Kidney glomerular epithelial cell (primary cell): ENCODE measurements at regions not wholly inside any gene's neighbourhood (a gene's known extent, or its start where the extent isn't known, plus 50 kb on each side); places are given as distances from the start of the nearest gene placed in this dataset.

ENCODE experiments used
- DNase-seq: peaks from one replicate; lab custom pipeline; 2025; lab: John Stamatoyannopoulos, UW

- no peak for DNase-seq
Observed at GRCh38 chr21:25375675-25376074, 231.6 kb downstream of the MRPL39 start.

DNA sequence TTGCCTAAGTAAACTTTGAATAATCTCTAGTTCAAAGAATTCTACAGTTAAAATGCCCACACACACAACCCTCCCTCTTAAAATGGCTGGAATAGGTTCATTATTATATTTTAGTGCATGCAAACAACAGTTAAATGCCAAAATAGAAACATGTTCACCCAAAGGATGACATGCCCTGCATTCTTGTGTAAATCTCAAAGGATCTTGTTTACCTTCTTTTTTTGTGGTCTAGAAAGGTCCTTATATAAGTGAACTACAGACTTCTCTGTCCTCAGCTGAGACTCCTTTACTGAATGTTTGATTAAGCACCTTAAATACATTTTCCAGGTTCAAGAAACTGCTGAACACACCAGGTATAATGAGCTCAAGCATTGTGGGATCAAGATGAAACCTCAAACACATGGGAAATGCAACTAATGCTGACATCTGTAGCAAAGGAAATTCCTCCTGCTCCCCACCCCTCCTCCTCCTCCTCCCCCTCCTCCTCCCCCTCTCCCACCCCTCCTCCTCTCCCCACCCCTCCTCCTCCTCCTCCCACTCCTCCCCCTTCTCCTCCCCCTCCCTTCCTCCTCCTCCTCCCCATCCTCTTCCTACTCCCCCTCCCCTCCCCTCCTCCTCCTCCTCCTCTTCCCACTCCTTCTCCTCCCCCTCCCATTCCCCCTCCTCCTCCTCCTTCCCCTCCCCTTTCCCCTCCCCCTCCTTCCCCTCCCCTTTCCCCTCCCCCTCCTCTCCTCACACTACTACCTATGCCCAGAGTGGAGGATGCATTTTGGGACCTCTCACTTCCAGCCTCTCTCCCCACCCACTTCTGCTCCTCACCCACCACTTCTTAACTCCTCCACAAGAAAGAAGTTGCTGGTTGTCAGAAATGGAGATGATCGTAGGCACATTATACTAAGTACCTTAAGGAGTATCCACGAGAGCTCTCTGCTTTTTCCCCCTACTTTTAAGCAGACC lies 233.9 kb downstream of the MRPL39 start:
- no peak for DNase-seq

DNA sequence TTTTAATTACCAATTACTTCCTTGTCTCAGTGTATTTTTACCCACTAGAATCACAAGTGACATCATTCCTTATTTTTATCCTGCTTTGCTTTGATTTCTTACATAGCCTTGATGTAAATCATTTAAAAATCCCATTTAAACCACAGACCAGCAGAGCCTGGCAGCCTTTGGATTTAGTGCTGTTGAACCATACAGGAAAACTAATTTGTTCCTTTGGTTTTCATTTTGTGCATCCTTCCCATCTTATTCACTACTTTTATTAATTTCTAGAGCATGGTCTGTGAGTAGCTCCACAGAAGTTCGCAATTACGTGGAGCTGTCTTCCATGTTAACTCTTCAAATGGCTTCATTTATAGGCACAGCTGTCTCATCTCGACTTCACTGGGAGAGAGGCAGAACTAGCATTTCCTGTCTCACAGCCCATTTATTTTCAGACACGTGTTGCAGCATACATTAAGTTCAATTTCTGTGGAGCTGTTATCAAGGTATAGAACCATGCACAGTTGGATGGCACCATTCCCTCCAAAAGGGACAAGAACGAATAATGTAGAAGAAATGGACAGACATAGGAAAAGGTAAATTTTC lies 235.3 kb downstream of the MRPL39 start:
- DNase-seq = no peak

DNA sequence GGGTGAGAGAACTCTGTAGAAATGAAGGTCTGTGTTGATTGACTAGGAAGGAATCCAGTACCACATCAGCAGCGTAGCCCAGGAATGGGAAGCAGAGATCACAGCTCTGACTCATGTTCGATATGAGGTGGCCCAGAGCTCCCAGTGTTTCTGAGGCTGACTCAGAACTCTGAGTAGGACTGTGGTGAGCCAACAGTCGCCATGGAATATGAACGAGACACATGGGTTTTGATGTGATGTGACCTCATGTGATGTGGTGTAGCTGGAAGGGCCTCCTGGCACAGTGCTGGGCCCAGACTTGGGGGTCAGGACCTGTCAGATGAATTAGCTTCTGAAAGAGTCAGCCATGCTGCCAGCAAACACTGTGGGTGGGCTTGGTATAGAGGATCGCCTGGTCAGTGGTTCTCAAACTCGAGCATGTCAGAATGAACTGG lies 237.0 kb downstream of the MRPL39 start:
- peak; percentile 94 for DNase-seq

- DNase-seq = no peak
Observed at GRCh38 chr21:25369524-25370300, 237.6 kb downstream of the MRPL39 start.

- DNase-seq = no peak
Observed at GRCh38 chr21:25368531-25368930, 238.8 kb downstream of the MRPL39 start.

DNA sequence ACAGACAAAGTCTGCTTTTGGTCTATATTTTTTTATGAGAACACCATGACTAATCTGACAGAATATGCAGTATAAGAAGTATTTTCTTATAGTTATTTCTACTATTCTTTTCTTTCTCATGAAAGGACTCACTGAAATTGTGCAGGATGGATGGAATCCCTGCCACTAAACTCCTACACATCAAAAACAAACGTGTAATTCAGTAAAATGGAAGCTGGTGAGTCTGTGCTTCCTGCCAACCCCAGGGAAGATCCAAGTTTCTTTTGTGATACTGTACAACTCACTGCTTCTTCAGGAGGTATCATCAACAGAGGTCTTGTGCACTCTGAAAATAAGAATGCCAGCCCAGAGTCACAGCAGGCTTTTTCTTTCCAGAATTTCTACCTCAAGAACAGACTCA lies 241.2 kb downstream of the MRPL39 start:
- no peak for DNase-seq

GRCh38 chr21:25362375-25363267 lies 244.7 kb downstream of the MRPL39 start:
- no peak for DNase-seq

DNA sequence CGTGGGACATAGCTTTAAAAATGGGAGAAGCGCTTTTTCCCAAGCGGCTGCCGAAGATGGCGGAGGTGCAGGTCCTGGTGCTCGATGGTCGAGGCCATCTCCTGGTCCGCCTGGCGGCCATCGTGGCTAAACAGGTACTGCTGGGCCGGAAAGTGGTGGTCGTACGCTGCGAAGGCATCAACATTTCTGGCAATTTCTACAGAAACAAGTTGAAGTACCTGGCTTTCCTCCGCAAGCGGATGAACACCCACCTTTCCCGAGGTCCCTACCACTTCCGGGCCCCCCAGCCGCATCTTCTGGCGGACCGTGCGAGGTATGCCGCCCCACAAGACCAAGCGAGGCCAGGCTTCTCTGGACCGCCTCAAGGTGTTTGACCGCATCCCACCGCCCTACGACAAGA lies 245.5 kb downstream of the MRPL39 start:
- no peak for DNase-seq

DNA sequence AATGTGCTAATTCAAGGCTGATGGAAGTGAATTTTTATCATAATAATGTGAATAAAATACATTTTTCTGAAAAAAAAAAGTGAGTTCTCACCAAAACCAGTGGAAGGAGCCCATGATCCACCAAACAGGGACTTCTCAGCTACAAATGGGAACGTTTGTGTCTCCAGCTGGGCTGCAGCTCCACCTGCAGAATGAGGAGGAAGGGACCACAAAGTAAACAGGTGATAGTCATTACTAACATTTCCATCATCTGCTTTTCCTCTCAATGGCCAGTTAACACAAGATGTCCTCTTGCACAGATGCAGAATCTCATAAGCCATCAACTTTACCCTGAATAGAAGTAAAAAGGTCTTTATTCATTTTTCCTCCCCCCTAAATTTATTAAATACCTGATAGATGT lies 246.2 kb downstream of the MRPL39 start:
- DNase-seq = no peak

- DNase-seq = no peak
Observed at GRCh38 chr21:25360593-25360992, 246.7 kb downstream of the MRPL39 start.

- no peak for DNase-seq
Observed at GRCh38 chr21:25359724-25360123, 247.6 kb downstream of the MRPL39 start.

- peak; percentile 33 for DNase-seq
Observed at GRCh38 chr21:25350056-25350455, 257.2 kb downstream of the MRPL39 start.

- DNase-seq = no peak
Observed at GRCh38 chr21:25343774-25344545, 263.3 kb downstream of the MRPL39 start.

GRCh38 chr21:25342816-25343215 lies 264.5 kb downstream of the MRPL39 start:
- DNase-seq = no peak

GRCh38 chr21:25341981-25342380 lies 265.3 kb downstream of the MRPL39 start:
- no peak for DNase-seq

GRCh38 chr21:25338415-25338814 lies 268.9 kb downstream of the MRPL39 start:
- DNase-seq = no peak

DNA sequence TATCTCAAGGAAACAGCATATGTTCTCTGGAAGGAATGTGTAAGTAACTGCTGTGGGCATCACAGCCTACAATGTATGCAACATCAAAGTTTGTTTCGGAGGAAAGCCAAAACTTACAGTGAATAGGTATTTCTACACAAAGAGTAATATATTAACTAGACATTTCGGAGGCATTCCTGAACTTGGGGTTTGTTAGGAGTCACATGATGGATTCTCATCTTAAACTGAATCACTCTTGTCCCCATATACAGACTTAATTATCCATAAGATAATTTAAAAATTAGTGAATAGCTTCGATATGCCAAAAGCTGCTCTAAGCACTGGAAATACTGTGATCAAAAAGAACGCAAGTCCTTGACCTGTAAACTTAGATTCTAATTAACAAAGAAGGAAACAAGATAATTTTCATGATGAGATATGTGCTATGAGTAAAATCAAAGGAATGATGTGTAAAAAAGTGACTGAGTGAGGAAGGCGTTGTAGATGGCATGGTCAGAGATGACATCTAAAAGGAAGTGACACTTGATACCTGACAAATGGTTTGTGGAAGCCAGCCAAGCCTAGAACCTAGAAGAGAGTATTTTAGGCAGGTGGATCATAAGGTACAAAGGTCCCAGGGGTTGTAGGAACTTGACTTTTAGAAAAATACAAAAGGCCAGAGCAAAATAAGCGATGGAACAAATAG lies 273.1 kb downstream of the MRPL39 start:
- DNase-seq = no peak

- no peak for DNase-seq
Observed at GRCh38 chr21:25331286-25331685, 276.0 kb downstream of the MRPL39 start.

DNA sequence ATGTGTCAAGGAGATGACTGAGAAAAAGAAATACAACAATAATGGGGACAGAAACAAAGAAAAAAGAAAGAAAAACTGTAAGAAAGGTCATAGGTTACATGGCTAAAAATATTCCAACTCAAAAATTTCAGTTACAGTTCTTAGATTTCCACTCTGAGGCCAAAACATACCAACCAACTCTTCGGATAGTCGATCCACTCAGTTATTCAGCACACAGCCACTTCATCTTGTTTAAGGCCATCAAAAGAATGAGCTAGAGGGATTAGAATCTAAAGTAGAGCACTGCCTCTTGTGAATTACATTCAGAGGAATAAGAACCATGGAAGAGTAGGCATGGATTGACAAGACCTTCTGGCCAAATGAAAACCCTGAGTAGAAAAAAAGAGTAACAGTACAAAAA lies 277.0 kb downstream of the MRPL39 start:
- DNase-seq = no peak
